Femur (tissue), 1 donor: ENCODE measurements at regions not wholly inside any gene's neighbourhood (a gene's known extent, or its start where the extent isn't known, plus 50 kb on each side); places are given as distances from the start of the nearest gene placed in this dataset.
A peak's percentile ranks its signal among the peaks of the same experiment; 100 is the strongest.
"Not testable (repeated sequence)": the region's sequence is repeated elsewhere in the genome, so short reads cannot be mapped to it uniquely, and the experiment has no call there.

Experiments used
- DNase-seq: peaks from one replicate; pipeline ENCODE4 v3.0.0-alpha.2; 2017

- DNase-seq = no peak
Observed at GRCh38 chr15:98530570-98530969, 117.8 kb upstream of the IGF1R start.

DNA sequence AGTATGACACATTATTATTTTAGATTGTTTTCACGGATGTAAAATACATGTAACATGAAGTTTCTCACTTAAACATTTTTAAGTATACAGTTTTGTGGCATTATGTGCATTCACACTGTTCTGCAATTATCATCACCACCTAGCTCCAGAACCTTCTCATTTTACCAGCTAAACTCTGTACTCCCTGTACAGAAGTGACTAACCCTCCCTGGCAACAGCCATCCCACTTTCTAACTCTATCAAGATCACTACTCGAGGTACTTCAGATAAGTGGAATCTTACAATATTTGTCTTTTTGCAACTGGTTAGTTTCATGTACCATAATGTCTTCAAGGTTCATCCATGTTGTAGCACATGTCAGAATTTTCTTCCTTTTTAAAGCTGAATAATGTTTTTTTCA is 116.3 kb upstream of the IGF1R start:
- DNase-seq = no peak

GRCh38 chr15:98536976-98537375 is 111.4 kb upstream of the IGF1R start:
- no peak for DNase-seq

GRCh38 chr15:98537516-98538060 is 110.8 kb upstream of the IGF1R start:
- no peak for DNase-seq

- no peak for DNase-seq
Observed at GRCh38 chr15:98541519-98541918, 106.8 kb upstream of the IGF1R start.

GRCh38 chr15:98543237-98543636 is 105.1 kb upstream of the IGF1R start:
- no peak for DNase-seq

GRCh38 chr15:98546329-98546728 is 102.0 kb upstream of the IGF1R start:
- DNase-seq = no peak

GRCh38 chr15:98547275-98547674 is 101.1 kb upstream of the IGF1R start:
- no peak for DNase-seq

- peak; percentile 72 for DNase-seq
Observed at GRCh38 chr15:98547741-98548138, 100.6 kb upstream of the IGF1R start.

DNA sequence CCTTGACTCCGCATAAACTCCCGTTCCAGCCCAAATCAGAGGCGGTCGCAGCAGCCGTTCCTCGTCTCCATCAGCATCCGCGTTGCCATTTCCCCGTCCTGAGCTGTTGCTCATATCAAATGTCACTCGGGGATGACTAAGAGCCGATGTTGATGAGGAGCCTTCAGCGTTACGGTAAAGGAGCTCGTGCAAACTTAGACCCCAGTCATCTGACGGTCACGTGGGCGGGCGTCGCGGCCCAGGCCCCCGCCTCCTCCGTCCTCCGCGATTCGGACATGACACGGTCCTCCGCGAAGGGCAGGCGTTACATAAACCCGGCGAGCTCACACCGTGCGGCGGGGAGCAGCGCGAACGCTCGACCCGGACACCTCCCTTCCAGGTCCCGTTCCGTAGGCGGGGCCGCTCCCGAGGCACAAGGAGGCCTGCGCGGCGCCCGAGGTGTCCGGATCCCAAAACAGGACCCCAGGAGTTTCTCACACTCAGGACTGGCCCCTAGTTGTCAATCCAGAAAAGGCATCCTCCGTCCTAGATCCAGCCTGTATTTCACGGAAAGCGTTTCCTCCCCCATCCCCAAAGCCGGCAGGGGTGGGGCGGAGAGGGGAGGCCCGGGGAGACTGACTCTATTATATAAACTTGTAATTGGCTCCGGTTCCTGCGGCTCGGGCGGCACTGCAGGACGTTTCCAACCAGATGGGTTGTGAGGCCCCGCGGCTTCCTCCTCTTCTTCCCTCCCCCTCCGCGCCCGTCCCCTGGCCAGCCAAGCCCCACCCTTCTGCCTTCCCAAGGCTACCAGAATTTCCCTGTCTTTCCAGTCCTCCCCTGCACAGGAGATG is 100.0 kb upstream of the IGF1R start:
- peak; percentile 89 for DNase-seq

DNA sequence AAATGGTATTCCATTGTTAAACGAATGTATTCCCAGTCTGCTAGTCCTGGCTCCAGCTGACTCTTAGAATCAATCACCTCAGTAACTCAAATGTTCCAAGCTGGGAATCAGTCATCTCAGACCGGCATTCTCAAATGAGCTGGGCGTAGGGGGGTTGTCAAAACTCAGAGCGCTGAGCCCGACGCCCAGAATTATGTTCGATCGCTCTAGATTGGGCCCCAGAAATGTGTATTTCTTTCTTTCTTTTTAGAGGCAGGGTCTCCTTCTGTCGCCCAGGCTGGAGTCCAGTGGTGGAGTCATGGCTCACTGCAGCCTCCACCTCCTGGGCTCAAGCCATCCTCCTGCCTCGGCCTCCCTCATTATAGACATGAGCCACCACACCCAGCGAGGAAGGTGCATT is 99.3 kb upstream of the IGF1R start:
- no peak for DNase-seq

- DNase-seq = no peak
Observed at GRCh38 chr15:98549741-98550140, 98.6 kb upstream of the IGF1R start.

GRCh38 chr15:98550363-98550762 is 98.0 kb upstream of the IGF1R start:
- not testable (repeated sequence) for DNase-seq

DNA sequence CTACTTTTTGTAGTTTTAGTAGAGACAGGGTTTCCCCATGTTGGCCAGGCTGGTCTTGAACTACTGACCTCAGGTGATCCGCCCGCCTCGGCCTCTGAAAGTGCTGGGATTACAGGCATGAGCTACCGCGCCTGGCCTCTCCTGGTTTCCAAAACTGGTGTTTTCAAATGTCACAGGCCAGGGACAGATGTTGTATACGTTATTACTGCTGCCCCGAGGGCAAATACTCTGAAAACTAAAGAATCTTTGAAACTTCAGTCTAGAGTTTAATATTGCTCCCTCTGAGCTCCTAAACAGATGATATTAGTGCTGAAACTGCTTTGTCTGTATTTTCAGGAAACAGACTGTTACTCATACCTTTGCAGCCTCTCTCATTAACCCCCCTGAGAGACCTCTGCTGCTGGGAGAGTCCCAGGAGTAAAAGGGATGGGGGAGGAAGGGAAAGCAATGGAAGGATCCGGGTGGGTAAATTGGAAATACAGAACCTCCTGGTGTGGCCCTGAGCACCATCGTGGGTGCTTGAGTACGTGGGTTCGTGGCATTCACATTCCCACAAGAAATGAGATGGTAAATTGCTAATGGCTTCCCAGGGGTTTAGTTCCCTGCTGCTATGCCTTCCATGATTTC is 96.3 kb upstream of the IGF1R start:
- DNase-seq = no peak

DNA sequence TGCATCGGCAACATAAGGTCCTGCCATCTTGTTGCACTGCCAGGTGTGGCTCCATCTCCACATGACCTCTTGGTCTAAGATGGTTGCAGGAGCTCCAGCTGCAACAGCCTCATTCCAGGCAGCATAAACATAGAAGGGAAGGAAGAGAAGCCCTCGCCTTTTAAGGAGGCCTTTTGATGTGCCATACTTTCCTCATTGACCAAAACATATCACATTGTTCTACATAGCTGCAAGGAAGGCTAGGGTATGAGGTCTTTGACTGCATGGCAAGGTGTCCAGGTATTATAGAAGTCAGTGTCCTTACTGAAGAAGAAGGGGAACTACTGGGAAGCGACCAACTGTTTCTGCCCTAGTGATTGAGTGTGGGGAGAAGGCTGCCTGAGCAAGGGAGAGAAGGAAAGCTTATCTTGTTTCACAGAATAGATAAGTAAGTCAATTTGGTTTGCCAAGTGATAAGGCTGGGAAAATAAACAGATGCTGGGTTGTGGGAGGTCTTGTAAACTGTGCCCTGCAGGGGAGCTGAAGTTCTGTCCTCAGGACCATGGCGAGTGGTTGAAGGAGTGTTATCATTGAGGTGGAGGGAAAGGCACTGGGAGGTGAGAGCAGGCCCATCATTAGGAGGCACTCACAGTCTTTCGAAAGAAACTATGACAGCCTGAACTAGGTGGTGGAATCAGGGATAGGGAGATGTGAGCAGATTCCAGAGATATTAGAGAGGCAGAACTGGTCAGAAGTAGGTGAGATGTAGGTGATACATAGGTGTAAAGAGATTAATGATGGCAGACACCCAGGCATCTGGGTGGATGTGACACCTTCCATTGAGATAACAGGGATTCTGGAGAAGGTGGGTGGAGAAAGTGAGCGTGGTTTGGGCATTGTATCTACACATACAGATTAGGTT is 93.8 kb upstream of the IGF1R start:
- no peak for DNase-seq

GRCh38 chr15:98555173-98555515 is 93.2 kb upstream of the IGF1R start:
- no peak for DNase-seq

GRCh38 chr15:98556321-98556720 is 92.0 kb upstream of the IGF1R start:
- DNase-seq = no peak

GRCh38 chr15:98560338-98560737 is 88.0 kb upstream of the IGF1R start:
- no peak for DNase-seq

GRCh38 chr15:98561169-98561941 is 87.0 kb upstream of the IGF1R start:
- DNase-seq = no peak

DNA sequence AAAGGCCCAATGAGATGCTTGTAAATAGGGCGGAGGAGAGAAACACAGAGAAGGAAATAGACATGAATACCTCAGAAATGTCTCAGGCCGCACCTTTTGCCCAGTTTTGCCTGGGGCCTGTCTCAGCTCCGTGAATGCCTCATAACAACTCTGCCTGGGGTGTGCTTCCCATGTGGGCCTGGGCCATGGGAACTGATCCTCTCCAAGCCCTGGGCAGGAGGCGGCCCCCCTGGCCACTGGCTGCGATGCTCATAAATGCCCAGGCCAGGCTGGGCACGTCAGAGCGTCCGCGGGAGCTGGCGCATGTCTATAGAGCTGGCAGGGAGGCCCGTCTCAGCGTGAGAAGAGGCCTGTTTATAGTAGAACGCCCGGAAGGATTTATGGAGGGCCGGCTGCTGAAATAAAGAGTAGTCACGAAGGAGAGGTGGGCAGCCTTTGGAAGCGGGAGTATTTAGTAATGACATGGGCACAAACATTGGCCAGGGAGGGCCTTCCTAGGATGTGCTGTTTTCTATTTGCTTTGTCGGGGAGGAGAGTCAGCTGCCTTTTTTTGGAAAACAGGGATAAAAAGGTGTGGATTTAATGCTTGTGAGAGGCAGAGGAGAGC is 85.9 kb upstream of the IGF1R start:
- DNase-seq = no peak

DNA sequence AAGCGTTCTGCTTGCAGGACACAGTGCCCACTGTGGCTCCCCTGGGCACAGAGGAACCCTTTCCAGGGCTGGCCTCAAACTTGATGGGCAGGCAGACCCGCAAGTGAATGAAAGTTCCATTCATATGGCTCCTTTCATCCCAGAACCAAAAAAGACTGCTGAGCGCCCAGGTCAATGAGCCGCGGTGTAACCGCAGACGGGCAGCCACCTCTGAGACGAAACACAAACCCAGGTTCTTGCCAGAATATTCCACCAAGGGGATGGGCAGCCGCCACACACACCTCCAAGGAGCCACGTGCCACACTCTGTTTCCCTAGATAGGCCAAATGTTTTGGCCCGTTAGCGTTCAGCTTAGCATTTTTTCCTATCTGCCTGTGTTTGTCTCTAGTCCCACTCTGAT is 82.8 kb upstream of the IGF1R start:
- DNase-seq = no peak

- DNase-seq = peak; percentile 51
Observed at GRCh38 chr15:98567951-98568350, 80.4 kb upstream of the IGF1R start.
